ENCODE measurements at regions not wholly inside any gene's neighbourhood (a gene's known extent, or its start where the extent isn't known, plus 50 kb on each side); places are given as distances from the start of the nearest gene placed in this dataset.

DNA sequence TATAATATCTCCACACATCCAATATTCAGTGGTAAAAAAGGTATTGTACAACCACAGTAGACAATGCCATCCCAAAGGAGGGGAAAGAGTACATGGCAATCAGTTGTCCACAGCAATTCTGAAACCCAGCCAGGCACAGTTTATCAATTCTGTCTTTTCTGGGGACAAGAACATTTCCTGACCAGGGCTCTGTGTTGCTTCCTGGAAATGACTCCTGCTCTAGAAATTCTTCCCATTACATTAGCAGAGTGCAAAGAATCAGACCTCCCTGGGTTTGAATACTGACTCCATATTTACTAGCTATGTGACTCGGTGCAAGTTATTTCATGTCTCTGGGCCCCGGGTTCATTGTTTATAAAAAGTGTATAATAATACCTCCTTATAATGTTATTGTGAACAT, 220.4 kb upstream of the CFAP20DC start:
- TF ChIP-seq, protein P1, sequence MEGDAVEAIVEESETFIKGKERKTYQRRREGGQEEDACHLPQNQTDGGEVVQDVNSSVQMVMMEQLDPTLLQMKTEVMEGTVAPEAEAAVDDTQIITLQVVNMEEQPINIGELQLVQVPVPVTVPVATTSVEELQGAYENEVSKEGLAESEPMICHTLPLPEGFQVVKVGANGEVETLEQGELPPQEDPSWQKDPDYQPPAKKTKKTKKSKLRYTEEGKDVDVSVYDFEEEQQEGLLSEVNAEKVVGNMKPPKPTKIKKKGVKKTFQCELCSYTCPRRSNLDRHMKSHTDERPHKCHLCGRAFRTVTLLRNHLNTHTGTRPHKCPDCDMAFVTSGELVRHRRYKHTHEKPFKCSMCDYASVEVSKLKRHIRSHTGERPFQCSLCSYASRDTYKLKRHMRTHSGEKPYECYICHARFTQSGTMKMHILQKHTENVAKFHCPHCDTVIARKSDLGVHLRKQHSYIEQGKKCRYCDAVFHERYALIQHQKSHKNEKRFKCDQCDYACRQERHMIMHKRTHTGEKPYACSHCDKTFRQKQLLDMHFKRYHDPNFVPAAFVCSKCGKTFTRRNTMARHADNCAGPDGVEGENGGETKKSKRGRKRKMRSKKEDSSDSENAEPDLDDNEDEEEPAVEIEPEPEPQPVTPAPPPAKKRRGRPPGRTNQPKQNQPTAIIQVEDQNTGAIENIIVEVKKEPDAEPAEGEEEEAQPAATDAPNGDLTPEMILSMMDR (conservative IDR thresholded peaks at IDR 0.05): no peak
- TF ChIP-seq EZH2 (IDR thresholded peaks at IDR 0.05; ENCODE audit: low read depth): no peak

All from PC-9 (cell line).